ENCODE measurements at regions not wholly inside any gene's neighbourhood (a gene's known extent, or its start where the extent isn't known, plus 50 kb on each side); places are given as distances from the start of the nearest gene placed in this dataset.

GRCh38 chr14:104278214-104278534 lies 139.8 kb downstream of the KIF26A start:
- DNase-seq: no peak

- no peak for DNase-seq
Measured at GRCh38 chr14:104280085-104280901, 141.9 kb downstream of the KIF26A start.

GRCh38 chr14:104280902-104281767 lies 142.7 kb downstream of the KIF26A start:
- no peak for DNase-seq

- no peak for DNase-seq
Measured at GRCh38 chr14:104281768-104282301, 143.4 kb downstream of the KIF26A start.

GRCh38 chr14:104282332-104283196 lies 144.2 kb downstream of the KIF26A start:
- DNase-seq: no peak

GRCh38 chr14:104283197-104284106 lies 145.1 kb downstream of the KIF26A start:
- no peak for DNase-seq

- DNase-seq: no peak
Measured at GRCh38 chr14:104284107-104284592, 145.8 kb downstream of the KIF26A start.

- no peak for DNase-seq
Measured at GRCh38 chr14:104284636-104285507, 146.5 kb downstream of the KIF26A start.

- no peak for DNase-seq
Measured at GRCh38 chr14:104285508-104285840, 147.1 kb downstream of the KIF26A start.

- no peak for DNase-seq
Measured at GRCh38 chr14:104286086-104286485, 147.7 kb downstream of the KIF26A start.

GRCh38 chr14:104286496-104286895 lies 148.1 kb downstream of the KIF26A start:
- no peak for DNase-seq

GRCh38 chr14:104287301-104288009 lies 149.1 kb downstream of the KIF26A start:
- no peak for DNase-seq

GRCh38 chr14:104288272-104288671 lies 149.9 kb downstream of the KIF26A start:
- no peak for DNase-seq

- no peak for DNase-seq
Measured at GRCh38 chr14:104289507-104289906, 151.1 kb downstream of the KIF26A start.

- DNase-seq: no peak
Measured at GRCh38 chr14:104290058-104290667, 151.8 kb downstream of the KIF26A start.

- DNase-seq: no peak
Measured at GRCh38 chr14:104290756-104291122, 152.4 kb downstream of the KIF26A start.

- no peak for DNase-seq
Measured at GRCh38 chr14:104291123-104292000, 153.0 kb downstream of the KIF26A start.
